GM12878 (cell line): ENCODE measurements at regions not wholly inside any gene's neighbourhood (a gene's known extent, or its start where the extent isn't known, plus 50 kb on each side); places are given as distances from the start of the nearest gene placed in this dataset.

Experiments
- ATAC-seq: fragments of 200-7000 bp; cut with Tn5 transposase; 3 replicates; pipeline ENCODE4 v1.9.1; 2020; ENCODE audit warnings: mild to moderate bottlenecking, moderate library complexity
- BruUV-seq: library from RNA; stranded (reverse); fragments of 400-500 nt; replicated peaks from 2 replicates; lab custom pipeline; 2021; lab: Mats Ljungman, UMichigan
- CTCF ChIA-PET: fragments of 300-600 bp; sonication (Branson Sonifier 250); formaldehyde crosslinking; extraction: SDS; loops from one replicate; lab custom pipeline; 2021; ENCODE audit warnings: inconsistent platforms; lab: Yijun Ruan, JAX
- POLR2A ChIA-PET: fragments of 350-600 bp; formaldehyde crosslinking; extraction: SDS; loops from one replicate; lab custom pipeline; 2021; ENCODE audit warnings: inconsistent platforms; lab: Charles Lee
- RAD21 ChIA-PET: fragments of 300-600 bp; sonication (Branson Sonifier 250); formaldehyde crosslinking; loops from one replicate; lab custom pipeline; 2023; ENCODE audit warnings: antibody characterized with exemption; ENCODE audit not compliant: unreplicated experiment; lab: Charles Lee
- SMC1A ChIA-PET: fragments of 300-600 bp; sonication (Branson Sonifier 250); formaldehyde crosslinking; loops from one replicate; lab custom pipeline; 2023; ENCODE audit not compliant: unreplicated experiment, uncharacterized antibody; lab: Charles Lee
- DNase-seq: peaks from one replicate; pipeline ENCODE4 v3.0.0-alpha.2; 2011; ENCODE audit warnings: low read depth, low spot score
- FAIRE-seq: peaks from 3 replicates; lab custom pipeline; 2011; peaks lifted over from hg19 to GRCh38; lab: Jason Lieb, UNC
- H2AFZ ChIP-seq: 2 replicates; pipeline ENCODE4 v1.6.0; 2011; ENCODE audit warnings: low read depth, low read length, control low read depth; ENCODE audit not compliant: control insufficient read depth
- H3K27ac ChIP-seq: 2 replicates; pipeline ENCODE4 v1.5.1; 2011; ENCODE audit warnings: control low read depth; ENCODE audit not compliant: control insufficient read depth, insufficient read depth
- H3K27me3 ChIP-seq, 2 experiments: replicated peaks in 1 of 2; 2 replicates each; pipeline versions ENCODE4 v1.6.0 to v1.6.1; 2011; ENCODE audit warnings: low read length in 1 of 2; ENCODE audit not compliant: control insufficient read depth in 2 of 2, insufficient read depth in 2 of 2
- H3K36me3 ChIP-seq, 2 experiments: 2 replicates each; pipeline ENCODE4 v1.5.1; 2011; ENCODE audit warnings: low read length in 1 of 2; ENCODE audit not compliant: control insufficient read depth in 2 of 2, insufficient read depth in 2 of 2
- H3K4me1 ChIP-seq: 2 replicates; pipeline ENCODE4 v1.6.1; 2011; ENCODE audit warnings: mild to moderate bottlenecking, low read length, moderate library complexity, mixed read lengths; ENCODE audit not compliant: control insufficient read depth, insufficient read depth
- H3K4me2 ChIP-seq: 2 replicates; pipeline ENCODE4 v1.6.0; 2011; ENCODE audit warnings: control low read depth; ENCODE audit not compliant: control insufficient read depth, insufficient read depth
- H3K4me3 ChIP-seq: fragments of 200-600 bp; sonication (generic); 2 replicates; pipeline ENCODE4 v1.5.1; 2016
- H3K79me2 ChIP-seq: 2 replicates; pipeline ENCODE4 v1.6.0; 2011; ENCODE audit warnings: low read length; ENCODE audit not compliant: control insufficient read depth, insufficient read depth
- H3K9ac ChIP-seq: 2 replicates; pipeline ENCODE4 v1.8.0; 2011; ENCODE audit warnings: low read length, control low read depth, mixed read lengths; ENCODE audit not compliant: control insufficient read depth, insufficient read depth
- H3K9me3 ChIP-seq: replicated peaks from 3 replicates; pipeline ENCODE4 v1.5.1; 2011; ENCODE audit warnings: mild to moderate bottlenecking, low read length; ENCODE audit not compliant: control insufficient read depth, insufficient read depth
- H4K20me1 ChIP-seq: 2 replicates; pipeline ENCODE4 v1.6.0; 2011; ENCODE audit not compliant: control insufficient read depth, insufficient read depth
- BMI1 ChIP-seq: fragments of 450-650 bp; IDR thresholded peaks from 2 replicates; pipeline ENCODE4 v1.6.1; 2016; ENCODE audit warnings: mild to moderate bottlenecking, moderate library complexity, borderline replicate concordance
- E2F8 ChIP-seq: fragments of 450-650 bp; IDR thresholded peaks from 2 replicates; pipeline ENCODE4 v1.6.1; 2018; ENCODE audit warnings: mild to moderate bottlenecking, low read depth, moderate library complexity; ENCODE audit not compliant: partially characterized antibody
- HDAC2 ChIP-seq: fragments of 200-600 bp; sonication (generic); IDR thresholded peaks from 2 replicates; pipeline ENCODE4 v1.6.1; 2017
- IKZF1 ChIP-seq: fragments of 450-650 bp; conservative IDR thresholded peaks from 2 replicates; pipeline ENCODE4 v1.6.1; 2017; ENCODE audit warnings: antibody characterized with exemption, mild to moderate bottlenecking
- IRF5 ChIP-seq: fragments of 450-650 bp; IDR thresholded peaks from 2 replicates; pipeline ENCODE4 v1.6.1; 2017; ENCODE audit warnings: borderline replicate concordance
- MLLT1 ChIP-seq: fragments of 450-650 bp; IDR thresholded peaks from 2 replicates; pipeline ENCODE4 v1.6.1; 2016; ENCODE audit warnings: mild to moderate bottlenecking
- MYC ChIP-seq: IDR thresholded peaks from 2 replicates; pipeline ENCODE4 v1.6.1; 2011; ENCODE audit warnings: mild to moderate bottlenecking, low read length, moderate library complexity, inconsistent platforms; ENCODE audit not compliant: insufficient read depth, insufficient replicate concordance, insufficient read length, severe bottlenecking
- NFYB ChIP-seq: IDR thresholded peaks from 2 replicates; pipeline ENCODE4 v1.6.1; 2011; ENCODE audit warnings: low read depth, mild to moderate bottlenecking, low read length, improper control_type of control experiment, moderate library complexity; ENCODE audit not compliant: insufficient read depth
- PAX5 ChIP-seq: IDR thresholded peaks from 2 replicates; pipeline ENCODE4 v1.6.1; 2011; ENCODE audit warnings: low read depth, low read length, borderline replicate concordance
- PML ChIP-seq: IDR thresholded peaks from 2 replicates; pipeline ENCODE4 v1.6.1; 2012; ENCODE audit warnings: low read length, inconsistent platforms
- RB1 ChIP-seq: fragments of 450-650 bp; formaldehyde crosslinking; IDR thresholded peaks from 2 replicates; pipeline ENCODE4 v1.6.1; 2017; ENCODE audit warnings: mild to moderate bottlenecking, borderline replicate concordance
- SREBF2 ChIP-seq: IDR thresholded peaks from 2 replicates; pipeline ENCODE4 v1.6.1; 2012; ENCODE audit warnings: mild to moderate bottlenecking, low read length
- TCF3 ChIP-seq: IDR thresholded peaks from 2 replicates; pipeline ENCODE4 v1.6.1; 2012; ENCODE audit warnings: low read depth, mild to moderate bottlenecking, low read length, borderline replicate concordance; ENCODE audit not compliant: insufficient read depth
- USF2 ChIP-seq: IDR thresholded peaks from 2 replicates; pipeline ENCODE4 v1.6.1; 2011; ENCODE audit warnings: low read depth, low read length, improper control_type of control experiment, borderline replicate concordance
- ZNF24 ChIP-seq: fragments of 450-650 bp; IDR thresholded peaks from 2 replicates; pipeline ENCODE4 v1.6.1; 2017; ENCODE audit warnings: antibody characterized with exemption, mild to moderate bottlenecking
- WGBS: methylation state at CpG from one replicate; pipeline ENCODE4 v1.1.6; 2016; ENCODE audit warnings: low lambda C conversion rate; ENCODE audit not compliant: insufficient replicate concordance, insufficient coverage; ENCODE audit errors: missing lambda C conversion rate; 5-methylcytosine and 5-hydroxymethylcytosine counted together
- in situ Hi-C: fragments of 300-500 bp; cut with MboI; formaldehyde crosslinking; loops from 9 replicates; pipeline ENCODE4 v1.14.3; 2018; ENCODE audit warnings: mixed read lengths
- intact Hi-C: fragments of 100-400 bp; cut with micrococcal nuclease; formaldehyde crosslinking; loops from one replicate; pipeline ENCODE4 v1.14.2; 2022; ENCODE audit not compliant: unreplicated experiment
- TF ChIP-seq, protein P1 (sequence below): fragments of 450-650 bp; IDR thresholded peaks from 2 replicates; pipeline ENCODE4 v1.6.1; 2017; ENCODE audit warnings: mild to moderate bottlenecking

DNA sequence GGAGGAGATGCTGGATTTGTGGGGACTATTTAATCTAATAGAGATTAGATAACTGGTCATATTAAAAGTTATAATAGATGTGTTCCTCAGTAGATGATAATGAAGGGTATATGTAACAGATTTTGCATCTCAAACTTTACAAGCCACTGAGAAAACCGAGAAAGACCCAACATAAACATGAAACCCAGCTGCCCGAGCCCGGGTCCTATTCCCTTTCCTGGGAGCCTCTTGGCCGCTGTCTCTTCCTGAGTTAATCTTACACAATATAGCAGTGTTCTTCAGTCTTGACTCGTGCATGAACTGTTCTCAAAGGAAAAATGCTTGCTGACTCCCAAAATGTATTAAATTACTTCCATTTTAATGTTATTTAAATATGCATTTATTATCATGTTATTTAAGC lies 94.5 kb downstream of the COPS8 start:
- 56% methylated on average over 5 of the region's 5 CpGs for WGBS
- Histone ChIP-seq H3K4me3 (no peak overlapping the region), H4K20me1 (no peaks in the 10 kb centered on the region), H3K9ac (no peak overlapping the region), H3K27me3 (no peaks in the 10 kb centered on the region; a peak in 2 of 4 replicates), H3K4me1 (no peaks in the 10 kb centered on the region), H3K27ac (no peak overlapping the region), H3K36me3 (no peaks in the 10 kb centered on the region), H3K79me2 (no peaks in the 10 kb centered on the region), H3K9me3 (no peaks in the 10 kb centered on the region), H2AFZ (no peak overlapping the region), H3K4me2 (no peak overlapping the region)
- TF ChIP-seq RB1, result no peak
- no peak for TF ChIP-seq MLLT1
- TF ChIP-seq, protein P1, sequence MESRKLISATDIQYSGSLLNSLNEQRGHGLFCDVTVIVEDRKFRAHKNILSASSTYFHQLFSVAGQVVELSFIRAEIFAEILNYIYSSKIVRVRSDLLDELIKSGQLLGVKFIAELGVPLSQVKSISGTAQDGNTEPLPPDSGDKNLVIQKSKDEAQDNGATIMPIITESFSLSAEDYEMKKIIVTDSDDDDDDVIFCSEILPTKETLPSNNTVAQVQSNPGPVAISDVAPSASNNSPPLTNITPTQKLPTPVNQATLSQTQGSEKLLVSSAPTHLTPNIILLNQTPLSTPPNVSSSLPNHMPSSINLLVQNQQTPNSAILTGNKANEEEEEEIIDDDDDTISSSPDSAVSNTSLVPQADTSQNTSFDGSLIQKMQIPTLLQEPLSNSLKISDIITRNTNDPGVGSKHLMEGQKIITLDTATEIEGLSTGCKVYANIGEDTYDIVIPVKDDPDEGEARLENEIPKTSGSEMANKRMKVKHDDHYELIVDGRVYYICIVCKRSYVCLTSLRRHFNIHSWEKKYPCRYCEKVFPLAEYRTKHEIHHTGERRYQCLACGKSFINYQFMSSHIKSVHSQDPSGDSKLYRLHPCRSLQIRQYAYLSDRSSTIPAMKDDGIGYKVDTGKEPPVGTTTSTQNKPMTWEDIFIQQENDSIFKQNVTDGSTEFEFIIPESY, result no peak
- no peak for TF ChIP-seq MYC
- TF ChIP-seq IKZF1, result no peak
- no peak for TF ChIP-seq USF2
- TF ChIP-seq SREBF2, result no peak
- no peak for TF ChIP-seq NFYB
- TF ChIP-seq PAX5, result no peak
- TF ChIP-seq IRF5, result no peak
- no peak for TF ChIP-seq BMI1
- no peak for TF ChIP-seq PML
- no peak for TF ChIP-seq HDAC2
- no peak for TF ChIP-seq ZNF24
- no peak for TF ChIP-seq TCF3
- no peak for TF ChIP-seq E2F8
- no peak for ATAC-seq
- DNase-seq, result no peak
- in situ Hi-C loops, result no loop called here
- no peak for FAIRE-seq
- ChIA-PET SMC1A (no interaction called here), CTCF (no interaction called here), POLR2A (no interaction called here), RAD21 (no interaction called here)
- intact Hi-C loops, result no loop called here
- BruUV-seq, result no TSS peak
